Activated CD4-positive, CD25-positive, alpha-beta regulatory T cell treated with anti-CD3 and anti-CD28 coated beads, Interleukin-2, amount 50 U/mL, for 72 hours (primary cell): ENCODE measurements at regions not wholly inside any gene's neighbourhood (a gene's known extent, or its start where the extent isn't known, plus 50 kb on each side); places are given as distances from the start of the nearest gene placed in this dataset.
A peak's percentile ranks its signal among the peaks of the same experiment; 100 is the strongest.

Source experiments
- DNase-seq: peaks from one replicate; pipeline ENCODE4 v3.0.0; 2021

GRCh38 chr2:158049129-158049855, 52.4 kb upstream of the UPP2 start:
- no peak for DNase-seq

- no peak for DNase-seq
These were observed 53.3 kb upstream of the UPP2 start for GRCh38 chr2:158048327-158048726.

GRCh38 chr2:158047156-158047611, 54.5 kb upstream of the UPP2 start:
- DNase-seq = no peak

GRCh38 chr2:158046121-158046880, 55.4 kb upstream of the UPP2 start:
- no peak for DNase-seq

GRCh38 chr2:158045362-158045761, 56.3 kb upstream of the UPP2 start:
- no peak for DNase-seq

GRCh38 chr2:158043181-158043948, 58.3 kb upstream of the UPP2 start:
- no peak for DNase-seq

GRCh38 chr2:158042666-158043065, 59.0 kb upstream of the UPP2 start:
- DNase-seq = no peak

- DNase-seq = no peak
These were observed 59.4 kb upstream of the UPP2 start for GRCh38 chr2:158042245-158042644.

GRCh38 chr2:158041400-158041799, 60.3 kb upstream of the UPP2 start:
- no peak for DNase-seq

GRCh38 chr2:158038901-158039300, 62.8 kb upstream of the UPP2 start:
- DNase-seq = no peak

GRCh38 chr2:158034198-158034866, 67.3 kb upstream of the UPP2 start:
- no peak for DNase-seq

GRCh38 chr2:158031371-158031770, 70.3 kb upstream of the UPP2 start:
- DNase-seq = no peak

- no peak for DNase-seq
These were observed 76.2 kb upstream of the UPP2 start for GRCh38 chr2:158025255-158025996.

GRCh38 chr2:158024288-158024898, 77.3 kb upstream of the UPP2 start:
- DNase-seq = peak; percentile 59

GRCh38 chr2:158022888-158023287, 78.8 kb upstream of the UPP2 start:
- no peak for DNase-seq

GRCh38 chr2:158021226-158021625, 80.5 kb upstream of the UPP2 start:
- no peak for DNase-seq

GRCh38 chr2:158015428-158016076, 86.1 kb upstream of the UPP2 start:
- DNase-seq = no peak

- DNase-seq = no peak
These were observed 87.8 kb upstream of the UPP2 start for GRCh38 chr2:158013891-158014290.

GRCh38 chr2:158011055-158011771, 90.5 kb upstream of the UPP2 start:
- no peak for DNase-seq

- DNase-seq = no peak
These were observed 92.3 kb upstream of the UPP2 start for GRCh38 chr2:158009399-158009798.
